PFSK-1 (cell line): ENCODE measurements at regions not wholly inside any gene's neighbourhood (a gene's known extent, or its start where the extent isn't known, plus 50 kb on each side); places are given as distances from the start of the nearest gene placed in this dataset.

Source experiments
- FOXP2 ChIP-seq: optimal IDR thresholded peaks from 2 replicates; pipeline ENCODE3; 2011; ENCODE audit warnings: borderline replicate concordance, control low read depth, inconsistent platforms; ENCODE audit not compliant: insufficient read depth; ENCODE audit errors: extremely low read length, extremely low read depth
- POLR2AphosphoS5 ChIP-seq: IDR thresholded peaks from 2 replicates; pipeline ENCODE4 v1.6.1; 2012; ENCODE audit warnings: low read depth, mild to moderate bottlenecking, control low read depth, low read length, moderate library complexity
- REST ChIP-seq, 2 experiments: IDR thresholded peaks; 2 replicates each; pipeline versions ENCODE4 v1.6.1 to v1.8.0; 2011 to 2012; ENCODE audit warnings: low read depth in 2 of 2, low read length in 2 of 2, control low read depth in 1 of 2, inconsistent platforms in 1 of 2, mild to moderate bottlenecking in 1 of 2, moderate library complexity in 1 of 2; ENCODE audit not compliant: insufficient read depth in 1 of 2
- SIN3A ChIP-seq: IDR thresholded peaks from 2 replicates; pipeline ENCODE4 v1.6.1; 2012; ENCODE audit warnings: mild to moderate bottlenecking, low read length, moderate library complexity, borderline replicate concordance; ENCODE audit not compliant: insufficient read depth
- TAF1 ChIP-seq: IDR thresholded peaks from 2 replicates; pipeline ENCODE4 v1.6.1; 2012; ENCODE audit warnings: low read length, control low read depth, borderline replicate concordance; ENCODE audit not compliant: insufficient read depth

GRCh38 chr4:182074810-182075209, 168.4 kb upstream of the TENM3 start:
- TF ChIP-seq TAF1: no peak
- no peak for TF ChIP-seq POLR2AphosphoS5
- TF ChIP-seq REST (IDR thresholded peaks at IDR 0.05; ENCODE audit: insufficient read depth in 1 of 2, low read depth in 2 of 2, low read length in 2 of 2): no peak
- no peak for TF ChIP-seq FOXP2
- TF ChIP-seq SIN3A: no peak
